ENCODE measurements at regions not wholly inside any gene's neighbourhood (a gene's known extent, or its start where the extent isn't known, plus 50 kb on each side); places are given as distances from the start of the nearest gene placed in this dataset.

- H3K9me3 ChIP-seq (ENCODE audit: control insufficient read depth, low read length) = no peaks in the 10 kb centered on the region
- DNase-seq (no peak), ATAC-seq (ENCODE audit: low FRiP score) (no peak)
- H3K27ac ChIP-seq (ENCODE audit: low read depth in 1 of 2, low read length in 2 of 2) = no peak overlapping the region
- WGBS, 2 donors = 54 to 58% methylated on average over 1 of the region's 1 CpG
- intact Hi-C loops (cut with DNase I) = no loop called here
- H3K36me3 ChIP-seq (ENCODE audit: control insufficient read depth in 1 of 2, insufficient read depth in 2 of 2, low read length in 1 of 2) = no peaks in the 10 kb centered on the region
- no peaks in the 10 kb centered on the region for H3K27me3 ChIP-seq (ENCODE audit: control insufficient read depth in 1 of 2, insufficient read depth in 2 of 2, low read length in 1 of 2)
- no peaks in the 10 kb centered on the region for H3K4me1 ChIP-seq (ENCODE audit: control insufficient read depth in 1 of 2, insufficient read depth in 2 of 2, low read length in 2 of 2)
- no peak overlapping the region for H3K4me3 ChIP-seq (ENCODE audit: low read length in 2 of 2)
These were observed 245.8 kb upstream of the RMST start for GRCh38 chr12:97216848-97217247.

- Histone ChIP-seq H3K27ac (ENCODE audit: low read depth in 1 of 2, low read length in 2 of 2) (no peak overlapping the region), H3K27me3 (ENCODE audit: control insufficient read depth in 1 of 2, insufficient read depth in 2 of 2, low read length in 1 of 2) (no peaks in the 10 kb centered on the region), H3K4me1 (ENCODE audit: control insufficient read depth in 1 of 2, insufficient read depth in 2 of 2, low read length in 2 of 2) (no peaks in the 10 kb centered on the region), H3K4me3 (ENCODE audit: low read length in 2 of 2) (no peak overlapping the region), H3K9me3 (ENCODE audit: control insufficient read depth, low read length) (no peaks in the 10 kb centered on the region), H3K36me3 (ENCODE audit: control insufficient read depth in 1 of 2, insufficient read depth in 2 of 2, low read length in 1 of 2) (no peaks in the 10 kb centered on the region)
- ATAC-seq (ENCODE audit: low FRiP score) (no peak), DNase-seq (no peak)
- 53 to 59% methylated on average over 1 of the region's 1 CpG for WGBS, 2 donors
- intact Hi-C loops (cut with DNase I) = no loop called here
These were observed 240.2 kb upstream of the RMST start for GRCh38 chr12:97222391-97222790.

DNA sequence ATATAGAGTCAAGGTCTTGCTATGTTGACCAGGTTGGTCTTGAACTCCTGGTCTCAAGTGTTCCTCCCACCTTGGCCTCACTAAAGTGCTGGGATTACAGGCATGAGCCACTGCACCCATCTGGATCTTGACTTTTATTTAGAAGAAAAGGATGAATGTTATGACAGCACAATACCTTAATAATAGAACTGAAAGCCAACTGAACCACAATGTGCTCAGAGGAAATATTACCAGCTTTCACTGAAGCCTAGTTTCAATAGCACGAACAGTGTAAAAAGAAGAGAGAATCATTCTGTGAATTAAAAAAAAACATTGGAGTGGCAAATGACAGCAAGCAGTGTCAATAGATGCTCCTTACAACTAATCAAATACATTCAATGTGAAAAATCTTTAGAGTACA lies 239.2 kb upstream of the RMST start:
- Histone ChIP-seq H3K4me3 (ENCODE audit: low read length in 2 of 2) (no peak overlapping the region), H3K9me3 (ENCODE audit: control insufficient read depth, low read length) (no peaks in the 10 kb centered on the region), H3K36me3 (ENCODE audit: control insufficient read depth in 1 of 2, insufficient read depth in 2 of 2, low read length in 1 of 2) (no peaks in the 10 kb centered on the region), H3K4me1 (ENCODE audit: control insufficient read depth in 1 of 2, insufficient read depth in 2 of 2, low read length in 2 of 2) (no peaks in the 10 kb centered on the region), H3K27ac (ENCODE audit: low read depth in 1 of 2, low read length in 2 of 2) (no peak overlapping the region), H3K27me3 (ENCODE audit: control insufficient read depth in 1 of 2, insufficient read depth in 2 of 2, low read length in 1 of 2) (no peaks in the 10 kb centered on the region)
- ATAC-seq (ENCODE audit: low FRiP score) (no peak), DNase-seq (no peak)
- intact Hi-C loops (cut with DNase I) = no loop called here
- 79 to 86% methylated on average over 1 of the region's 1 CpG for WGBS, 2 donors

DNA sequence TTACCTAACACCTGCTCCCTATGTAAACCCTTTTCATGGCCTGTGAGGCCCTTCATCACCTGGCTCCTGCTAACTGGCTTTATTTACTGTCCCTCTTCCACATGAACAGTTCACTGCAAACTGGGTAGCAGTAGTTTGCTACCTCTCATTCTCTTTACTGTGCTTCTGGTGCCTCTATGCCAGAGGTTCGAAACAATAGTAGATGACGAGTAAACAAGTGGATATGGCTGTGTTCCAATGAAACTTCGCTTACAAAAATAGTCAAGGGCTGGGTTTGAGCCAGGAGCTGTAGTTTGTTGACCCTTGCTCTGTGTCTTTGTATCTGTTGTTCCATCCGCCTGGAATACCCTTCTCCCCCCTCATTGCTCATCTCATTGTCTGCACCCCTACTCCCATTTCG lies 233.6 kb upstream of the RMST start:
- Histone ChIP-seq H3K27ac (ENCODE audit: low read depth in 1 of 2, low read length in 2 of 2) (no peak overlapping the region), H3K9me3 (ENCODE audit: control insufficient read depth, low read length) (no peaks in the 10 kb centered on the region), H3K4me3 (ENCODE audit: low read length in 2 of 2) (no peak overlapping the region), H3K4me1 (ENCODE audit: control insufficient read depth in 1 of 2, insufficient read depth in 2 of 2, low read length in 2 of 2) (no peaks in the 10 kb centered on the region), H3K27me3 (ENCODE audit: control insufficient read depth in 1 of 2, insufficient read depth in 2 of 2, low read length in 1 of 2) (no peaks in the 10 kb centered on the region), H3K36me3 (ENCODE audit: control insufficient read depth in 1 of 2, insufficient read depth in 2 of 2, low read length in 1 of 2) (no peaks in the 10 kb centered on the region)
- intact Hi-C loops (cut with DNase I) = no loop called here
- 82 to 85% methylated on average over 5 of the region's 5 CpGs for WGBS, 2 donors
- DNase-seq (no peak), ATAC-seq (ENCODE audit: low FRiP score) (no peak)

- Histone ChIP-seq H3K4me1 (ENCODE audit: control insufficient read depth in 1 of 2, insufficient read depth in 2 of 2, low read length in 2 of 2) (no peaks in the 10 kb centered on the region), H3K27me3 (ENCODE audit: control insufficient read depth in 1 of 2, insufficient read depth in 2 of 2, low read length in 1 of 2) (no peaks in the 10 kb centered on the region), H3K4me3 (ENCODE audit: low read length in 2 of 2) (no peak overlapping the region), H3K36me3 (ENCODE audit: control insufficient read depth in 1 of 2, insufficient read depth in 2 of 2, low read length in 1 of 2) (no peaks in the 10 kb centered on the region), H3K9me3 (ENCODE audit: control insufficient read depth, low read length) (no peaks in the 10 kb centered on the region), H3K27ac (ENCODE audit: low read depth in 1 of 2, low read length in 2 of 2) (no peak overlapping the region)
- WGBS, 2 donors = 79 to 82% methylated on average over 10 of the region's 10 CpGs
- no peak for DNase-seq
- intact Hi-C loops (cut with DNase I) = no loop called here
- no peak for ATAC-seq (ENCODE audit: low FRiP score)
These were observed 227.5 kb upstream of the RMST start for GRCh38 chr12:97235102-97235501.

GRCh38 chr12:97246368-97246767 lies 216.2 kb upstream of the RMST start:
- no peak overlapping the region for H3K27ac ChIP-seq (ENCODE audit: low read depth in 1 of 2, low read length in 2 of 2)
- no peak for ATAC-seq (ENCODE audit: low FRiP score)
- no peak overlapping the region for H3K4me3 ChIP-seq (ENCODE audit: low read length in 2 of 2)
- whole genome bisulfite sequencing, 2 donors = 87 to 88% methylated on average over 4 of the region's 4 CpGs
- H3K27me3 ChIP-seq (ENCODE audit: control insufficient read depth in 1 of 2, insufficient read depth in 2 of 2, low read length in 1 of 2) = no peaks in the 10 kb centered on the region
- no peaks in the 10 kb centered on the region for H3K4me1 ChIP-seq (ENCODE audit: control insufficient read depth in 1 of 2, insufficient read depth in 2 of 2, low read length in 2 of 2)
- no peaks in the 10 kb centered on the region for H3K36me3 ChIP-seq (ENCODE audit: control insufficient read depth in 1 of 2, insufficient read depth in 2 of 2, low read length in 1 of 2)
- H3K9me3 ChIP-seq (ENCODE audit: control insufficient read depth, low read length) = no peaks in the 10 kb centered on the region
- no peak for DNase-seq
- intact Hi-C loops (cut with DNase I) = no loop called here

- ATAC-seq (ENCODE audit: low FRiP score) = no peak
- Histone ChIP-seq H3K27me3 (ENCODE audit: control insufficient read depth in 1 of 2, insufficient read depth in 2 of 2, low read length in 1 of 2) (no peaks in the 10 kb centered on the region), H3K4me1 (ENCODE audit: control insufficient read depth in 1 of 2, insufficient read depth in 2 of 2, low read length in 2 of 2) (no peaks in the 10 kb centered on the region), H3K36me3 (ENCODE audit: control insufficient read depth in 1 of 2, insufficient read depth in 2 of 2, low read length in 1 of 2) (no peaks in the 10 kb centered on the region), H3K9me3 (ENCODE audit: control insufficient read depth, low read length) (no peaks in the 10 kb centered on the region), H3K27ac (ENCODE audit: low read depth in 1 of 2, low read length in 2 of 2) (no peak overlapping the region), H3K4me3 (ENCODE audit: low read length in 2 of 2) (no peak overlapping the region)
- 92 to 94% methylated on average over 4 of the region's 4 CpGs for WGBS, 2 donors
- intact Hi-C loops (cut with DNase I) = no loop called here
- DNase-seq = no peak
These were observed 212.1 kb upstream of the RMST start for GRCh38 chr12:97250483-97250882.

DNA sequence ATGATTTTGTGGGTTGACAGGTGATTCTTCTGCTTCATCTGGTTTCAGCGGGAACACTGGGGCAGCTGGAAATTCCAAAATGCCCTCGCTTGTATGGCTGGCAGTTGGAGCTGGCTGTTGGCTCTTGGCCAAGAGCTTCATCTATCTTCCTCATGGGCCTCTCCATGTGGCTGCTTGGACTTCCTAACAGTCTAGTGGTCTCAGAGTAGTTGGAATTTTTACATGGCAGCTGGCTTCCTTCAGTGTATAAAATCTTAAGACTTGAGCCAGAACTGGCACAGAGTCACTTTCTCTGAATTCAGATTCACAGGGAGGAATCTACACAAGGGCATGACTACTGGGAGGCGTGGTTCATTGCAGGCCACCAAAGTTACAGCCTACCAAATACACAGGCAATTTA lies 204.9 kb upstream of the RMST start:
- intact Hi-C loops (cut with DNase I) = no loop called here
- no peak for ATAC-seq (ENCODE audit: low FRiP score)

GRCh38 chr12:97259098-97259497 lies 203.5 kb upstream of the RMST start:
- no peaks in the 10 kb centered on the region for H3K4me1 ChIP-seq (ENCODE audit: control insufficient read depth in 1 of 2, insufficient read depth in 2 of 2, low read length in 2 of 2)
- ATAC-seq (ENCODE audit: low FRiP score) (no peak), DNase-seq (no peak)
- H3K9me3 ChIP-seq (ENCODE audit: control insufficient read depth, low read length) = peaks cover 6% of the 10 kb centered on the region
- intact Hi-C loops (cut with DNase I) = no loop called here
- no peaks in the 10 kb centered on the region for H3K36me3 ChIP-seq (ENCODE audit: control insufficient read depth in 1 of 2, insufficient read depth in 2 of 2, low read length in 1 of 2)
- H3K27me3 ChIP-seq (ENCODE audit: control insufficient read depth in 1 of 2, insufficient read depth in 2 of 2, low read length in 1 of 2) = peaks cover 0 to 2% of the 10 kb centered on the region in 2 donors
- 42 to 49% methylated on average over 2 of the region's 2 CpGs for WGBS, 2 donors
- H3K27ac ChIP-seq (ENCODE audit: low read depth in 1 of 2, low read length in 2 of 2) = no peak overlapping the region
- no peak overlapping the region for H3K4me3 ChIP-seq (ENCODE audit: low read length in 2 of 2)

More for the DNA sequence above, 204.9 kb upstream of the RMST start:
- H3K4me3 ChIP-seq (ENCODE audit: low read length in 2 of 2) = no peak overlapping the region
- no peak overlapping the region for H3K27ac ChIP-seq (ENCODE audit: low read depth in 1 of 2, low read length in 2 of 2)
- H3K27me3 ChIP-seq (ENCODE audit: control insufficient read depth in 1 of 2, insufficient read depth in 2 of 2, low read length in 1 of 2) = peaks cover 0 to 2% of the 10 kb centered on the region in 2 donors
- no peaks in the 10 kb centered on the region for H3K36me3 ChIP-seq (ENCODE audit: control insufficient read depth in 1 of 2, insufficient read depth in 2 of 2, low read length in 1 of 2)
- DNase-seq = no peak
- 45 to 51% methylated on average over 3 of the region's 3 CpGs for WGBS, 2 donors
- peaks cover 2% of the 10 kb centered on the region for H3K9me3 ChIP-seq (ENCODE audit: control insufficient read depth, low read length)
- no peaks in the 10 kb centered on the region for H3K4me1 ChIP-seq (ENCODE audit: control insufficient read depth in 1 of 2, insufficient read depth in 2 of 2, low read length in 2 of 2)
